CD4-positive, CD25-positive, alpha-beta regulatory T cell (primary cell): ENCODE measurements at regions not wholly inside any gene's neighbourhood (a gene's known extent, or its start where the extent isn't known, plus 50 kb on each side); places are given as distances from the start of the nearest gene placed in this dataset.

ENCODE experiments used
- ATAC-seq, 2 donors: fragments of 150-1000 bp; cut with Tn5 transposase; one replicate each; pipeline ENCODE4 v1.10.0; 2021; ENCODE audit warnings: low read depth in 2 of 2, moderate number of reproducible peaks in 2 of 2, moderate library complexity in 1 of 2
- DNase-seq, 3 donors: peaks; one replicate each; pipeline versions ENCODE4 v3.0.0 to v3.0.0-alpha.2; 2012 to 2022; ENCODE audit warnings: mixed read lengths in 1 of 3
- H3K27ac ChIP-seq: one replicate; pipeline ENCODE4 v1.7.0; 2013; ENCODE audit warnings: mild to moderate bottlenecking, low read length; ENCODE audit not compliant: insufficient read depth, poor library complexity, severe bottlenecking
- H3K27me3 ChIP-seq: one replicate; pipeline ENCODE4 v1.7.0; 2013; ENCODE audit warnings: low read length; ENCODE audit not compliant: control insufficient read depth, insufficient read depth
- H3K36me3 ChIP-seq: one replicate; pipeline ENCODE4 v1.7.0; 2013; ENCODE audit warnings: mild to moderate bottlenecking, low read length, moderate library complexity; ENCODE audit not compliant: control insufficient read depth, insufficient read depth
- H3K4me1 ChIP-seq: 2 replicates; pipeline ENCODE4 v1.7.0; 2013; ENCODE audit warnings: mild to moderate bottlenecking, low read length; ENCODE audit not compliant: insufficient read depth, control insufficient read depth, poor library complexity, severe bottlenecking
- H3K4me3 ChIP-seq: one replicate; pipeline ENCODE4 v1.7.0; 2013; ENCODE audit warnings: low read depth, mild to moderate bottlenecking, low read length, moderate library complexity
- H3K9me3 ChIP-seq, 2 experiments: 1 replicate in 1 of 2; 2 replicates in 1 of 2; pipeline ENCODE4 v1.7.0; 2013; ENCODE audit warnings: low read length in 2 of 2, mild to moderate bottlenecking in 1 of 2, moderate library complexity in 1 of 2; ENCODE audit not compliant: control insufficient read depth in 2 of 2
- H3K27ac Mint-ChIP-seq, 3 donors: one replicate each; pipeline ENCODE4 v1.8.0; 2020 to 2022; ENCODE audit warnings: mild to moderate bottlenecking in 3 of 3, mixed read lengths in 3 of 3, moderate library complexity in 2 of 3
- H3K27me3 Mint-ChIP-seq: one replicate; pipeline ENCODE4 v1.8.0; 2022; ENCODE audit warnings: mild to moderate bottlenecking, mixed read lengths
- H3K36me3 Mint-ChIP-seq: one replicate; pipeline ENCODE4 v1.8.0; 2020; ENCODE audit warnings: mixed read lengths
- H3K4me1 Mint-ChIP-seq, 4 donors: one replicate each; pipeline ENCODE4 v1.8.0; 2020 to 2022; ENCODE audit warnings: mixed read lengths in 4 of 4, mild to moderate bottlenecking in 1 of 4
- H3K4me3 Mint-ChIP-seq, 4 donors: one replicate each; pipeline ENCODE4 v1.8.0; 2020 to 2022; ENCODE audit warnings: mild to moderate bottlenecking in 4 of 4, mixed read lengths in 4 of 4, moderate library complexity in 3 of 4
- H3K9me3 Mint-ChIP-seq, 7 donors: one replicate each; pipeline ENCODE4 v1.8.0; 2020 to 2022; ENCODE audit warnings: mixed read lengths in 7 of 7, mild to moderate bottlenecking in 3 of 7, moderate library complexity in 2 of 7

- no peak overlapping the region for H3K27ac Mint-ChIP-seq
- ATAC-seq, result no peak
- Histone ChIP-seq H3K4me1 (no peaks in the 10 kb centered on the region), H3K27me3 (no peaks in the 10 kb centered on the region), H3K9me3 (no peaks in the 10 kb centered on the region), H3K27ac (no peak overlapping the region), H3K4me3 (no peak overlapping the region), H3K36me3 (no peaks in the 10 kb centered on the region)
- H3K27me3 Mint-ChIP-seq, result peaks cover 4% of the 10 kb centered on the region
- no peak overlapping the region for H3K4me3 Mint-ChIP-seq
- no peak for DNase-seq
- no peaks in the 10 kb centered on the region for H3K36me3 Mint-ChIP-seq
- H3K9me3 Mint-ChIP-seq, result peaks cover 0 to 3% (median 0%) of the 10 kb centered on the region in 7 donors
- no peaks in the 10 kb centered on the region for H3K4me1 Mint-ChIP-seq
Observed at GRCh38 chr2:121082191-121082590, 202.8 kb downstream of the TFCP2L1 start.

GRCh38 chr2:121084130-121084680 lies 200.8 kb downstream of the TFCP2L1 start:
- H3K36me3 ChIP-seq, result no peaks in the 10 kb centered on the region
- H3K27me3 Mint-ChIP-seq, result peaks cover 4% of the 10 kb centered on the region
- no peak overlapping the region for H3K27ac Mint-ChIP-seq
- no peak for DNase-seq
- H3K9me3 Mint-ChIP-seq, result peaks cover 0 to 3% (median 0%) of the 10 kb centered on the region in 7 donors
- no peaks in the 10 kb centered on the region for H3K36me3 Mint-ChIP-seq
- no peaks in the 10 kb centered on the region for H3K9me3 ChIP-seq
- no peak overlapping the region for H3K4me3 Mint-ChIP-seq
- H3K27me3 ChIP-seq, result no peaks in the 10 kb centered on the region
- H3K27ac ChIP-seq, result no peak overlapping the region
- no peaks in the 10 kb centered on the region for H3K4me1 ChIP-seq
- H3K4me1 Mint-ChIP-seq, result no peaks in the 10 kb centered on the region
- no peak for ATAC-seq
- no peak overlapping the region for H3K4me3 ChIP-seq

GRCh38 chr2:121085801-121086200 lies 199.2 kb downstream of the TFCP2L1 start:
- H3K36me3 ChIP-seq, result no peaks in the 10 kb centered on the region
- H3K4me1 ChIP-seq, result no peaks in the 10 kb centered on the region
- Mint-ChIP-seq H3K27ac (no peak overlapping the region), H3K9me3 (no peaks in the 10 kb centered on the region), H3K27me3 (peaks cover 4% of the 10 kb centered on the region), H3K4me1 (no peaks in the 10 kb centered on the region), H3K4me3 (no peak overlapping the region), H3K36me3 (no peaks in the 10 kb centered on the region)
- H3K4me3 ChIP-seq, result no peak overlapping the region
- no peaks in the 10 kb centered on the region for H3K27me3 ChIP-seq
- no peak for DNase-seq
- no peak overlapping the region for H3K27ac ChIP-seq
- H3K9me3 ChIP-seq, result no peaks in the 10 kb centered on the region
- no peak for ATAC-seq

GRCh38 chr2:121086450-121086849 lies 198.6 kb downstream of the TFCP2L1 start:
- H3K27me3 Mint-ChIP-seq, result peaks cover 4% of the 10 kb centered on the region

GRCh38 chr2:121087117-121087516 lies 197.9 kb downstream of the TFCP2L1 start:
- no peaks in the 10 kb centered on the region for H3K36me3 Mint-ChIP-seq
- Histone ChIP-seq H3K4me3 (no peak overlapping the region), H3K9me3 (no peaks in the 10 kb centered on the region), H3K27ac (no peak overlapping the region), H3K36me3 (no peaks in the 10 kb centered on the region), H3K4me1 (no peaks in the 10 kb centered on the region), H3K27me3 (no peaks in the 10 kb centered on the region)
- H3K27me3 Mint-ChIP-seq, result peaks cover 4% of the 10 kb centered on the region
- DNase-seq (no peak), ATAC-seq (no peak)
- no peak overlapping the region for H3K4me3 Mint-ChIP-seq
- H3K9me3 Mint-ChIP-seq, result no peaks in the 10 kb centered on the region
- H3K4me1 Mint-ChIP-seq, result no peaks in the 10 kb centered on the region
- no peak overlapping the region for H3K27ac Mint-ChIP-seq

More at GRCh38 chr2:121086450-121086849, 198.6 kb downstream of the TFCP2L1 start:
- H3K36me3 ChIP-seq, result no peaks in the 10 kb centered on the region
- H3K9me3 Mint-ChIP-seq, result no peaks in the 10 kb centered on the region
- H3K36me3 Mint-ChIP-seq, result no peaks in the 10 kb centered on the region
- DNase-seq (no peak), ATAC-seq (no peak)
- H3K27ac ChIP-seq, result no peak overlapping the region
- no peak overlapping the region for H3K4me3 ChIP-seq
- H3K4me3 Mint-ChIP-seq, result no peak overlapping the region
- H3K27me3 ChIP-seq, result no peaks in the 10 kb centered on the region
- H3K4me1 Mint-ChIP-seq, result no peaks in the 10 kb centered on the region
- no peaks in the 10 kb centered on the region for H3K4me1 ChIP-seq
- no peaks in the 10 kb centered on the region for H3K9me3 ChIP-seq
- no peak overlapping the region for H3K27ac Mint-ChIP-seq

GRCh38 chr2:121088251-121089165 lies 196.5 kb downstream of the TFCP2L1 start:
- Histone ChIP-seq H3K4me3 (no peak overlapping the region), H3K27ac (no peak overlapping the region), H3K27me3 (no peaks in the 10 kb centered on the region), H3K9me3 (no peaks in the 10 kb centered on the region), H3K4me1 (no peaks in the 10 kb centered on the region), H3K36me3 (no peaks in the 10 kb centered on the region)
- DNase-seq (no peak), ATAC-seq (no peak)
- Mint-ChIP-seq H3K4me1 (no peaks in the 10 kb centered on the region), H3K27me3 (peaks cover 4% of the 10 kb centered on the region), H3K27ac (no peak overlapping the region), H3K9me3 (peaks cover 0 to 1% (median 0%) of the 10 kb centered on the region in 7 donors), H3K36me3 (no peaks in the 10 kb centered on the region), H3K4me3 (no peak overlapping the region)

GRCh38 chr2:121089166-121089510 lies 195.9 kb downstream of the TFCP2L1 start:
- H3K36me3 Mint-ChIP-seq, result no peaks in the 10 kb centered on the region
- DNase-seq (no peak), ATAC-seq (no peak)
- H3K27me3 ChIP-seq, result no peaks in the 10 kb centered on the region
- no peak overlapping the region for H3K27ac ChIP-seq
- H3K9me3 Mint-ChIP-seq, result peaks cover 0 to 1% (median 0%) of the 10 kb centered on the region in 7 donors
- H3K9me3 ChIP-seq, result no peaks in the 10 kb centered on the region
- H3K4me1 Mint-ChIP-seq, result no peaks in the 10 kb centered on the region
- no peaks in the 10 kb centered on the region for H3K4me1 ChIP-seq
- H3K27me3 Mint-ChIP-seq, result peaks cover 4% of the 10 kb centered on the region
- no peak overlapping the region for H3K4me3 ChIP-seq
- no peaks in the 10 kb centered on the region for H3K36me3 ChIP-seq
- no peak overlapping the region for H3K4me3 Mint-ChIP-seq
- H3K27ac Mint-ChIP-seq, result no peak overlapping the region
